ENCODE measurements at regions not wholly inside any gene's neighbourhood (a gene's known extent, or its start where the extent isn't known, plus 50 kb on each side); places are given as distances from the start of the nearest gene placed in this dataset.

DNA sequence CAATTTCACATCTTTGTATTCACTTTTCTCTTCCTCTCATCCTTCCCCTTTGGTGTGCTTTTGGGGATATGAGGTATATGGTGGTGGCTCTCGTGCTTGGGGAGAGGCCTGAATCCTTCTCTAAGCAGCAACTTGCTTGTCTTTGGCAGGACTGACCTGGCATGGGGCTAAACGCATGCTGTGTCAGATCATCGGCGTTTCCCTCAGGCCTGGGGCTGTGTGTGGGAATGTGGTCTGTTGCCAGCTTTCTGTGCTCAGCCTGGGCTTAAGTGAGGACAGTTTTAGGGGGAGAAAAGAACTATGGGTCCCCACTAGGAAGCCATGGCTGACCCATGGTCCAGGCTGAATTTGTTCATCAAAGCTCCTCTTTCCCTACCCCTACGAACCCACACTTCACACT is 60.7 kb downstream of the TET3 start:
- peaks cover 10 to 13% of the 10 kb centered on the region in 2 donors for H3K4me1 ChIP-seq (ENCODE audit: control insufficient read depth in 2 of 2, insufficient read depth in 2 of 2, low read length in 2 of 2)
- H3K36me3 ChIP-seq (ENCODE audit: control insufficient read depth in 2 of 2, insufficient read depth in 2 of 2, low read length in 1 of 2): peaks cover 30 to 31% of the 10 kb centered on the region in 2 donors
- H3K27me3 ChIP-seq (ENCODE audit: control insufficient read depth in 2 of 2, insufficient read depth in 1 of 2, low read length in 1 of 2): no peaks in the 10 kb centered on the region
- 96% methylated on average over 5 of the region's 5 CpGs for WGBS
- no peak overlapping the region for H3K27ac ChIP-seq (ENCODE audit: low read depth in 1 of 2, low read length in 1 of 2)
- H3K4me3 ChIP-seq (ENCODE audit: low read length in 2 of 2): no peak overlapping the region
- DNase-seq (ENCODE audit: low read depth in 6 of 9, low spot score in 9 of 9): no peak
- H3K9me3 ChIP-seq (ENCODE audit: control insufficient read depth in 2 of 2, insufficient read depth in 1 of 2, low read length in 1 of 2): no peaks in the 10 kb centered on the region

DNA sequence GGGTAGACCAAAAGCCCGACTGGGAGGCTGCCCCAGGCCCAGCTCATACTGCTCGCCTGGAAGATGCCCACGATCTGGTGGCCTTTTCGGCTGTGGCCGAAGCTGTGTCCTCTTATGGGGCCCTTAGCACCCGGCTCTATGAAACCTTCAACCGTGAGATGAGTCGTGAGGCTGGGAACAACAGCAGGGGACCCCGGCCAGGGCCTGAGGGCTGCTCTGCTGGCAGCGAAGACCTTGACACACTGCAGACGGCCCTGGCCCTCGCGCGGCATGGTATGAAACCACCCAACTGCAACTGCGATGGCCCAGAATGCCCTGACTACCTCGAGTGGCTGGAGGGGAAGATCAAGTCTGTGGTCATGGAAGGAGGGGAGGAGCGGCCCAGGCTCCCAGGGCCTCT is 61.7 kb downstream of the TET3 start:
- DNase-seq (ENCODE audit: low read depth in 6 of 9, low spot score in 9 of 9): no peak
- Histone ChIP-seq H3K4me3 (ENCODE audit: low read length in 2 of 2) (no peak overlapping the region), H3K36me3 (ENCODE audit: control insufficient read depth in 2 of 2, insufficient read depth in 2 of 2, low read length in 1 of 2) (peaks cover 30 to 31% of the 10 kb centered on the region in 2 donors), H3K27me3 (ENCODE audit: control insufficient read depth in 2 of 2, insufficient read depth in 1 of 2, low read length in 1 of 2) (no peaks in the 10 kb centered on the region), H3K9me3 (ENCODE audit: control insufficient read depth in 2 of 2, insufficient read depth in 1 of 2, low read length in 1 of 2) (no peaks in the 10 kb centered on the region), H3K27ac (ENCODE audit: low read depth in 1 of 2, low read length in 1 of 2) (no peak overlapping the region), H3K4me1 (ENCODE audit: control insufficient read depth in 2 of 2, insufficient read depth in 2 of 2, low read length in 2 of 2) (peaks cover under 1 to 4% of the 10 kb centered on the region in 2 donors)
- 97% methylated on average over 17 of the region's 17 CpGs for WGBS

DNA sequence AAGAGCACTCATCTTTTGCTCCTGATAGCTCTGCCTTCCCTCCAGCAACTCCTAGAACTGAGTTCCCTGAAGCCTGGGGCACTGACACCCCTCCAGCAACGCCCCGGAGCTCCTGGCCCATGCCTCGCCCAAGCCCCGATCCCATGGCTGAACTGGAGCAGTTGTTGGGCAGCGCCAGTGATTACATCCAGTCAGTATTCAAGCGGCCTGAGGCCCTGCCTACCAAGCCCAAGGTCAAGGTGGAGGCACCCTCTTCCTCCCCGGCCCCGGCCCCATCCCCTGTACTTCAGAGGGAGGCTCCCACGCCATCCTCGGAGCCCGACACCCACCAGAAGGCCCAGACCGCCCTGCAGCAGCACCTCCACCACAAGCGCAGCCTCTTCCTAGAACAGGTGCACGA is 62.4 kb downstream of the TET3 start:
- H3K27me3 ChIP-seq (ENCODE audit: control insufficient read depth in 2 of 2, insufficient read depth in 1 of 2, low read length in 1 of 2): no peaks in the 10 kb centered on the region
- WGBS: 98% methylated on average over 14 of the region's 14 CpGs
- DNase-seq (ENCODE audit: low read depth in 6 of 9, low spot score in 9 of 9): no peak
- H3K27ac ChIP-seq (ENCODE audit: low read depth in 1 of 2, low read length in 1 of 2): no peak overlapping the region
- H3K9me3 ChIP-seq (ENCODE audit: control insufficient read depth in 2 of 2, insufficient read depth in 1 of 2, low read length in 1 of 2): no peaks in the 10 kb centered on the region
- H3K4me1 ChIP-seq (ENCODE audit: control insufficient read depth in 2 of 2, insufficient read depth in 2 of 2, low read length in 2 of 2): no peaks in the 10 kb centered on the region
- no peak overlapping the region for H3K4me3 ChIP-seq (ENCODE audit: low read length in 2 of 2)
- H3K36me3 ChIP-seq (ENCODE audit: control insufficient read depth in 2 of 2, insufficient read depth in 2 of 2, low read length in 1 of 2): peaks cover 30 to 31% of the 10 kb centered on the region in 2 donors

DNA sequence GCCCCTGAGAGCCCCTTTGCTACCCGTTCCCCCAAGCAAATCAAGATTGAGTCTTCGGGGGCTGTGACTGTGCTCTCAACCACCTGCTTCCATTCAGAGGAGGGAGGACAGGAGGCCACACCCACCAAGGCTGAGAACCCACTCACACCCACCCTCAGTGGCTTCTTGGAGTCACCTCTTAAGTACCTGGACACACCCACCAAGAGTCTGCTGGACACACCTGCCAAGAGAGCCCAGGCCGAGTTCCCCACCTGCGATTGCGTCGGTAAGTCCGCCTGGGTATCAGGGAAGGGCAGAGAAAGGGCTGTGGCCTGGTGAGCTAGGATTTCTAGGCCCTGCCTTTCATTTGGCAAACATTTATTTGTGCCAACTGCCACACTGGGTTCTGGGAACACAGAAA is 63.4 kb downstream of the TET3 start:
- Histone ChIP-seq H3K9me3 (ENCODE audit: control insufficient read depth in 2 of 2, insufficient read depth in 1 of 2, low read length in 1 of 2) (no peaks in the 10 kb centered on the region), H3K4me3 (ENCODE audit: low read length in 2 of 2) (no peak overlapping the region), H3K27me3 (ENCODE audit: control insufficient read depth in 2 of 2, insufficient read depth in 1 of 2, low read length in 1 of 2) (no peaks in the 10 kb centered on the region), H3K4me1 (ENCODE audit: control insufficient read depth in 2 of 2, insufficient read depth in 2 of 2, low read length in 2 of 2) (peaks cover 1 to 2% of the 10 kb centered on the region in 2 donors), H3K27ac (ENCODE audit: low read depth in 1 of 2, low read length in 1 of 2) (no peak overlapping the region), H3K36me3 (ENCODE audit: control insufficient read depth in 2 of 2, insufficient read depth in 2 of 2, low read length in 1 of 2) (peaks cover 30 to 31% of the 10 kb centered on the region in 2 donors)
- no peak for DNase-seq (ENCODE audit: low read depth in 6 of 9, low spot score in 9 of 9)
- 98% methylated on average over 7 of the region's 7 CpGs for WGBS

DNA sequence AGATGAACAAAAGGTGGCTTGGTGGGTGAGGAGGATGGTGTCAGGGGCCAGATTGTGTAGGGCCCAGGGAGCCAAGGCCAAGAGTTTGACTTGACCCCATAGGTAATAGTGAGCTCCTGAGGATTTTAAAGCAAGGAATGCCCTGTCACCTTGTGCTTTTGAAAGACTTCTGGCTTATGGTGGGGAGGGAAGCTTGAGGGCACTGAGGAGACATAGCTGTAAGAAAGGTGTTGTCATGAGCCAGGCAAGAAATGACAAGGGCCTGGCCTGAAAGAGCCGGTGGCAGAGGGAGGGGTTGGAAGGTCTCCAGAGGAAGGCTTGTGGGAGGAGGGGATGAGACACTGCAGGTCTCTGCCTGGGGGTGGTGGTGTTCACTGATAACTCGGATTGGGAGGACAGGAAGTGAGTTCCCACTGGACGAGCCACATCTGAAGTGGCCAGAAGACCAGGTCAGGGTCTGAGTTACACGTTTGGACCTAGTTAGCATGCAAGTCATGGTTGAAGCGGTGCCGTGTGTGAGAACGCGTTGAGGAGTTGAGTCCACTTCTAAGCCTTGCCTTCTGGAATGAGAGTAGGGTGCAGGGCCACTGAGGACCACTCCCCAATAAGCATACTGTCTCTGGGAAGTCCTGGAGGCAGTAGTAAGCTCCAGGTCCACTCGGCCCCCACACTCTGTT is 64.3 kb downstream of the TET3 start:
- H3K27ac ChIP-seq (ENCODE audit: low read depth in 1 of 2, low read length in 1 of 2): no peak overlapping the region
- H3K4me1 ChIP-seq (ENCODE audit: control insufficient read depth in 2 of 2, insufficient read depth in 2 of 2, low read length in 2 of 2): peaks cover 9 to 10% of the 10 kb centered on the region in 2 donors
- DNase-seq (ENCODE audit: low read depth in 6 of 9, low spot score in 9 of 9): no peak
- no peak overlapping the region for H3K4me3 ChIP-seq (ENCODE audit: low read length in 2 of 2)
- no peaks in the 10 kb centered on the region for H3K9me3 ChIP-seq (ENCODE audit: control insufficient read depth in 2 of 2, insufficient read depth in 1 of 2, low read length in 1 of 2)
- peaks cover 30 to 31% of the 10 kb centered on the region in 2 donors for H3K36me3 ChIP-seq (ENCODE audit: control insufficient read depth in 2 of 2, insufficient read depth in 2 of 2, low read length in 1 of 2)
- 96% methylated on average over 9 of the region's 9 CpGs for WGBS
- no peaks in the 10 kb centered on the region for H3K27me3 ChIP-seq (ENCODE audit: control insufficient read depth in 2 of 2, insufficient read depth in 1 of 2, low read length in 1 of 2)

DNA sequence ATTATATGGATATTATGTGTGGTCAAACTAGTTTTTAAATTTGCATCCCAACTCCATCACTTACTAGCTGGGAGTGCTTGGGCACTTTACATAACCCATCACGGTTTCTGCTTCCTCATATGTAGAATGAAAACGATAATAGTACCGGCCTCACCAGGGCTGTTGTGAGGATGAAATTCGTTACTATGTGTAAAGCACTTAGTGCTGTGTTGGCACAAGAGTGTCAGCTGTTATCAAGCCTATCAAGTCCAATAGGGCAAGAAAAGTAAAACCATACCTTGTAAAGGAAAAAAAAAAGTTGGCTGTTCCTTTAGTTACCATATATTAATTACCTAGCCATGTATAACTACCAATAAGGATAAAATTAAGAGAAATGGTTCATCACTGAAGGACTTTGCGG is 65.4 kb downstream of the TET3 start:
- H3K4me1 ChIP-seq (ENCODE audit: control insufficient read depth in 2 of 2, insufficient read depth in 2 of 2, low read length in 2 of 2): peaks cover 12 to 14% of the 10 kb centered on the region in 2 donors
- peaks cover 30 to 31% of the 10 kb centered on the region in 2 donors for H3K36me3 ChIP-seq (ENCODE audit: control insufficient read depth in 2 of 2, insufficient read depth in 2 of 2, low read length in 1 of 2)
- no peak for DNase-seq (ENCODE audit: low read depth in 6 of 9, low spot score in 9 of 9)
- no peak overlapping the region for H3K27ac ChIP-seq (ENCODE audit: low read depth in 1 of 2, low read length in 1 of 2)
- H3K4me3 ChIP-seq (ENCODE audit: low read length in 2 of 2): no peak overlapping the region
- no peaks in the 10 kb centered on the region for H3K27me3 ChIP-seq (ENCODE audit: control insufficient read depth in 2 of 2, insufficient read depth in 1 of 2, low read length in 1 of 2)
- 96% methylated on average over 5 of the region's 5 CpGs for WGBS
- H3K9me3 ChIP-seq (ENCODE audit: control insufficient read depth in 2 of 2, insufficient read depth in 1 of 2, low read length in 1 of 2): no peaks in the 10 kb centered on the region

DNA sequence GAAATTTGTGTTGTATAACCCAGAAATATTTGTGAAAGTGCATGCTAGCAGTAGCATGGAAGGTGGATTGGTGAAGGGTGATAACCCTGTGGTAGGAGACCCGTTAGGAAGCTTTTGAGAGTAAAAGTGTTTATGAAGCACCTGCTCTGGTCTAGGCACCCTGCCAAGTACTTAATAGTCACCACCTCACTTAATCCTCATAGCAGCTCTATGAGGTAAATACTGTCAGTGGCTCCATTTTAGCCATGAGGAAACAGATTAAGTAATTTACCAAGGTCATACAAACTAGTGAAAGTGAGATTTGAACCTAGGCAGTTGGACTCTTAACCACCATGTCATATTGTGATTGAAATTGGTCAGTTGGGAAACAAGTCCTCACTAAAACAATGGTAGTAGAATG is 66.8 kb downstream of the TET3 start:
- no peaks in the 10 kb centered on the region for H3K27me3 ChIP-seq (ENCODE audit: control insufficient read depth in 2 of 2, insufficient read depth in 1 of 2, low read length in 1 of 2)
- 78% methylated on average over 1 of the region's 1 CpG for WGBS
- no peaks in the 10 kb centered on the region for H3K9me3 ChIP-seq (ENCODE audit: control insufficient read depth in 2 of 2, insufficient read depth in 1 of 2, low read length in 1 of 2)
- no peak for DNase-seq (ENCODE audit: low read depth in 6 of 9, low spot score in 9 of 9)
- no peak overlapping the region for H3K27ac ChIP-seq (ENCODE audit: low read depth in 1 of 2, low read length in 1 of 2)
- H3K4me1 ChIP-seq (ENCODE audit: control insufficient read depth in 2 of 2, insufficient read depth in 2 of 2, low read length in 2 of 2): peaks cover 12 to 14% of the 10 kb centered on the region in 2 donors
- H3K36me3 ChIP-seq (ENCODE audit: control insufficient read depth in 2 of 2, insufficient read depth in 2 of 2, low read length in 1 of 2): peaks cover 26% of the 10 kb centered on the region in 2 donors
- no peak overlapping the region for H3K4me3 ChIP-seq (ENCODE audit: low read length in 2 of 2)

- no peaks in the 10 kb centered on the region for H3K9me3 ChIP-seq (ENCODE audit: control insufficient read depth in 2 of 2, insufficient read depth in 1 of 2, low read length in 1 of 2)
- DNase-seq (ENCODE audit: low read depth in 6 of 9, low spot score in 9 of 9): peak in 4 of 9 donors; percentile 49 to 81 (median 58)
- H3K36me3 ChIP-seq (ENCODE audit: control insufficient read depth in 2 of 2, insufficient read depth in 2 of 2, low read length in 1 of 2): peaks cover 12 to 16% of the 10 kb centered on the region in 2 donors
- 77% methylated on average over 8 of the region's 8 CpGs for WGBS
- no peak overlapping the region for H3K27ac ChIP-seq (ENCODE audit: low read depth in 1 of 2, low read length in 1 of 2)
- H3K4me1 ChIP-seq (ENCODE audit: control insufficient read depth in 2 of 2, insufficient read depth in 2 of 2, low read length in 2 of 2): peaks cover 12 to 14% of the 10 kb centered on the region in 2 donors
- H3K4me3 ChIP-seq (ENCODE audit: low read length in 2 of 2): no peak overlapping the region
- H3K27me3 ChIP-seq (ENCODE audit: control insufficient read depth in 2 of 2, insufficient read depth in 1 of 2, low read length in 1 of 2): no peaks in the 10 kb centered on the region
Measured at GRCh38 chr2:74052732-74053710, 68.3 kb downstream of the TET3 start.
